ENCODE measurements at regions not wholly inside any gene's neighbourhood (a gene's known extent, or its start where the extent isn't known, plus 50 kb on each side); places are given as distances from the start of the nearest gene placed in this dataset.

- no peak for TF ChIP-seq TAF1 (IDR thresholded peaks at IDR 0.05; ENCODE audit: borderline replicate concordance, insufficient read depth, low read length)
- no peak for TF ChIP-seq FOXP2 (optimal IDR thresholded peaks at IDR 0.05; ENCODE audit: borderline replicate concordance, extremely low read depth, extremely low read length, insufficient read depth)
- no peak for TF ChIP-seq POLR2AphosphoS5 (IDR thresholded peaks at IDR 0.05; ENCODE audit: low read depth, low read length)
- no peak for TF ChIP-seq REST (IDR thresholded peaks at IDR 0.05; ENCODE audit: insufficient read depth in 1 of 2, low read depth in 2 of 2, low read length in 2 of 2)
- no peak for TF ChIP-seq SIN3A (IDR thresholded peaks at IDR 0.05; ENCODE audit: borderline replicate concordance, insufficient read depth, low read length)
These were observed 301.8 kb upstream of the SORL1-AS1 start for GRCh38 chr11:121754598-121754997.

DNA sequence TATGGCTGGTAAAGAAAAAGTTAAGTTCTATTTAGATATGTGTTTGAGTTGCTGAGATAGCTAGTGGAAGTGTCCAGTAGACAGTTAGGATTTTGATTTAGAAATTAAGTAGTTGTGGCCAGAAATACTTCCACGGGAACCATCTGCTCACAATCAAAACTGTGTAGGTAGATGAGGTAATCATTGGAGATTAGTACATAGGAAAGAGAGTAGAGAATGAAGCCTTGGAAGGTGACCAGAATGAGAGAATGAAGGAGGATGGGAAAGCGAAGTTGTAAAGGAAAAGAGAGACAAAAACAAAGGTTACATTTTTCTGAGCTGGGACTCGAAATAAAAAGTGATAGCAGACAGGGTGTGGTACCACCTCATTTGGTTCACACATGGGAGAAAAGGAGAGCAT is 296.9 kb upstream of the SORL1-AS1 start:
- TF ChIP-seq POLR2AphosphoS5 (IDR thresholded peaks at IDR 0.05; ENCODE audit: low read depth, low read length), result no peak
- TF ChIP-seq SIN3A (IDR thresholded peaks at IDR 0.05; ENCODE audit: borderline replicate concordance, insufficient read depth, low read length), result no peak
- TF ChIP-seq TAF1 (IDR thresholded peaks at IDR 0.05; ENCODE audit: borderline replicate concordance, insufficient read depth, low read length), result no peak
- TF ChIP-seq FOXP2 (optimal IDR thresholded peaks at IDR 0.05; ENCODE audit: borderline replicate concordance, extremely low read depth, extremely low read length, insufficient read depth), result no peak
- TF ChIP-seq REST (IDR thresholded peaks at IDR 0.05; ENCODE audit: insufficient read depth in 1 of 2, low read depth in 2 of 2, low read length in 2 of 2), result no peak

- no peak for TF ChIP-seq SIN3A (IDR thresholded peaks at IDR 0.05; ENCODE audit: borderline replicate concordance, insufficient read depth, low read length)
- no peak for TF ChIP-seq TAF1 (IDR thresholded peaks at IDR 0.05; ENCODE audit: borderline replicate concordance, insufficient read depth, low read length)
- TF ChIP-seq FOXP2 (optimal IDR thresholded peaks at IDR 0.05; ENCODE audit: borderline replicate concordance, extremely low read depth, extremely low read length, insufficient read depth), result no peak
- TF ChIP-seq POLR2AphosphoS5 (IDR thresholded peaks at IDR 0.05; ENCODE audit: low read depth, low read length), result no peak
- no peak for TF ChIP-seq REST (IDR thresholded peaks at IDR 0.05; ENCODE audit: insufficient read depth in 1 of 2, low read depth in 2 of 2, low read length in 2 of 2)
These were observed 295.3 kb upstream of the SORL1-AS1 start for GRCh38 chr11:121748068-121748467.

DNA sequence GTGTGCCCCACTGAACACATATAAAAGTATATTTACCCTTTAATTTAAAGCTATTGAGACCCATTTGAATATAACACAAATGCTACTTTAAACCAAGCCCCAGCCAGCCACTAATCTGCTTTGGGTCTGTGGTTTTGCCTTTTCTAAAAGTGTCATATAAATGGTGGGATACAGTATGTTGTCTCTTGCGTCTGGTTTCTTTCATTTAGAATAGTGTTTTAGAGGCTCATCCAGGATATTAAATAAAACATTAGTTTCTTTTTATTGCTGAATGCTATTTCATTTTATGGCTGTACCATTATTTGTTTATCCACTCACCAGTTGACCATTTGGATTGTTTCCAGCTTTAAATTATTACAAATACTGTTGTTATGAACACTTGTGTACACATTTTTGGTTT is 290.5 kb upstream of the SORL1-AS1 start:
- no peak for TF ChIP-seq SIN3A (IDR thresholded peaks at IDR 0.05; ENCODE audit: borderline replicate concordance, insufficient read depth, low read length)
- TF ChIP-seq FOXP2 (optimal IDR thresholded peaks at IDR 0.05; ENCODE audit: borderline replicate concordance, extremely low read depth, extremely low read length, insufficient read depth), result no peak
- TF ChIP-seq TAF1 (IDR thresholded peaks at IDR 0.05; ENCODE audit: borderline replicate concordance, insufficient read depth, low read length), result no peak
- no peak for TF ChIP-seq POLR2AphosphoS5 (IDR thresholded peaks at IDR 0.05; ENCODE audit: low read depth, low read length)
- no peak for TF ChIP-seq REST (IDR thresholded peaks at IDR 0.05; ENCODE audit: insufficient read depth in 1 of 2, low read depth in 2 of 2, low read length in 2 of 2)
